Osteocyte (in vitro differentiated cells): ENCODE measurements at regions not wholly inside any gene's neighbourhood (a gene's known extent, or its start where the extent isn't known, plus 50 kb on each side); places are given as distances from the start of the nearest gene placed in this dataset.

Source experiments
- DNase-seq: peaks from one replicate; pipeline ENCODE4 v3.0.0; 2021; ENCODE audit warnings: mixed read lengths; ENCODE audit not compliant: unreplicated experiment; ENCODE audit errors: extremely low spot score
- H3K27ac Mint-ChIP-seq: one replicate; pipeline ENCODE4 v1.8.0; 2021; ENCODE audit warnings: mild to moderate bottlenecking, mixed read lengths; ENCODE audit not compliant: unreplicated experiment
- H3K27me3 Mint-ChIP-seq: one replicate; pipeline ENCODE4 v1.8.0; 2021; ENCODE audit warnings: mixed read lengths; ENCODE audit not compliant: unreplicated experiment
- H3K36me3 Mint-ChIP-seq: one replicate; pipeline ENCODE4 v1.8.0; 2021; ENCODE audit warnings: mixed read lengths; ENCODE audit not compliant: unreplicated experiment
- H3K4me1 Mint-ChIP-seq: one replicate; pipeline ENCODE4 v1.8.0; 2021; ENCODE audit warnings: mixed read lengths; ENCODE audit not compliant: unreplicated experiment
- H3K4me3 Mint-ChIP-seq: one replicate; pipeline ENCODE4 v1.8.0; 2021; ENCODE audit warnings: mild to moderate bottlenecking, moderate library complexity, mixed read lengths; ENCODE audit not compliant: unreplicated experiment
- H3K9me3 Mint-ChIP-seq: one replicate; pipeline ENCODE4 v1.8.0; 2021; ENCODE audit warnings: mixed read lengths; ENCODE audit not compliant: unreplicated experiment
- CTCF ChIP-seq: fragments of 200-600 bp; sonication (generic); IDR thresholded peaks from 2 replicates; pipeline ENCODE4 v1.5.0; 2021; ENCODE audit warnings: antibody characterized with exemption, mild to moderate bottlenecking, moderate library complexity

- TF ChIP-seq CTCF: no peak
- Mint-ChIP-seq H3K27me3 (peaks cover 16% of the 10 kb centered on the region), H3K9me3 (peaks cover 10% of the 10 kb centered on the region), H3K36me3 (peaks cover 1% of the 10 kb centered on the region), H3K27ac (no peak overlapping the region), H3K4me3 (no peak overlapping the region), H3K4me1 (peaks cover 4% of the 10 kb centered on the region)
- DNase-seq: no peak
Observed at GRCh38 chr18:10387399-10387798, 67.0 kb upstream of the APCDD1 start.

GRCh38 chr18:10388373-10388772 is 66.1 kb upstream of the APCDD1 start:
- Mint-ChIP-seq H3K27me3 (peaks cover 20% of the 10 kb centered on the region), H3K4me3 (no peak overlapping the region), H3K36me3 (peaks cover 1% of the 10 kb centered on the region), H3K27ac (no peak overlapping the region), H3K9me3 (peaks cover 7% of the 10 kb centered on the region), H3K4me1 (peaks cover 4% of the 10 kb centered on the region)
- no peak for DNase-seq
- TF ChIP-seq CTCF: no peak

GRCh38 chr18:10391506-10391905 is 62.9 kb upstream of the APCDD1 start:
- peaks cover 21% of the 10 kb centered on the region for H3K27me3 Mint-ChIP-seq
- H3K27ac Mint-ChIP-seq: no peak overlapping the region
- H3K4me3 Mint-ChIP-seq: no peak overlapping the region
- H3K36me3 Mint-ChIP-seq: peaks cover 1% of the 10 kb centered on the region
- TF ChIP-seq CTCF: no peak
- H3K9me3 Mint-ChIP-seq: peaks cover 17% of the 10 kb centered on the region
- peaks cover 5% of the 10 kb centered on the region for H3K4me1 Mint-ChIP-seq
- no peak for DNase-seq

- peaks cover 9% of the 10 kb centered on the region for H3K9me3 Mint-ChIP-seq
- no peak for TF ChIP-seq CTCF
- H3K4me1 Mint-ChIP-seq: peaks cover 11% of the 10 kb centered on the region
- H3K27ac Mint-ChIP-seq: no peak overlapping the region
- no peak overlapping the region for H3K4me3 Mint-ChIP-seq
- DNase-seq: no peak
- peaks cover 10% of the 10 kb centered on the region for H3K27me3 Mint-ChIP-seq
- H3K36me3 Mint-ChIP-seq: no peaks in the 10 kb centered on the region
Observed at GRCh38 chr18:10397004-10397403, 57.4 kb upstream of the APCDD1 start.

- H3K27ac Mint-ChIP-seq: no peak overlapping the region
- peaks cover 8% of the 10 kb centered on the region for H3K9me3 Mint-ChIP-seq
- peaks cover 11% of the 10 kb centered on the region for H3K27me3 Mint-ChIP-seq
- TF ChIP-seq CTCF: no peak
- no peak for DNase-seq
- H3K4me1 Mint-ChIP-seq: peaks cover 11% of the 10 kb centered on the region
- H3K4me3 Mint-ChIP-seq: no peak overlapping the region
- H3K36me3 Mint-ChIP-seq: no peaks in the 10 kb centered on the region
Observed at GRCh38 chr18:10398571-10398970, 55.9 kb upstream of the APCDD1 start.
